ENCODE measurements at regions not wholly inside any gene's neighbourhood (a gene's known extent, or its start where the extent isn't known, plus 50 kb on each side); places are given as distances from the start of the nearest gene placed in this dataset.

- TF ChIP-seq CBX2 (IDR thresholded peaks at IDR 0.05; ENCODE audit: borderline replicate concordance, low read depth) (no peak), ZC3H11A (IDR thresholded peaks at IDR 0.05) (no peak), CTCF (IDR thresholded peaks at IDR 0.05) (no peak), MAFK (IDR thresholded peaks at IDR 0.05; ENCODE audit: partially characterized antibody) (no peak), EP300 (IDR thresholded peaks at IDR 0.05) (no peak), KDM5A (IDR thresholded peaks at IDR 0.05) (no peak), RAD21 (conservative IDR thresholded peaks at IDR 0.05 in 1 of 2, IDR thresholded peaks at IDR 0.05 in 1 of 2) (no peak), POLR2A (IDR thresholded peaks at IDR 0.05; ENCODE audit: low read length) (no peak), MYC (IDR thresholded peaks at IDR 0.05; ENCODE audit: borderline replicate concordance, low read length) (no peak), PBX3 (IDR thresholded peaks at IDR 0.05) (no peak), POLR2AphosphoS2 (conservative IDR thresholded peaks at IDR 0.05; ENCODE audit: low read length) (no peak)
- TF ChIP-seq, protein P1, sequence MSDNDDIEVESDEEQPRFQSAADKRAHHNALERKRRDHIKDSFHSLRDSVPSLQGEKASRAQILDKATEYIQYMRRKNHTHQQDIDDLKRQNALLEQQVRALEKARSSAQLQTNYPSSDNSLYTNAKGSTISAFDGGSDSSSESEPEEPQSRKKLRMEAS (IDR thresholded peaks at IDR 0.05): no peak
Measured at GRCh38 chr12:115308918-115309317, 624.9 kb upstream of the TBX3 start.

Measured in A549 (cell line).